ENCODE measurements at regions not wholly inside any gene's neighbourhood (a gene's known extent, or its start where the extent isn't known, plus 50 kb on each side); places are given as distances from the start of the nearest gene placed in this dataset.

- DNase-seq: no peak
These were observed 2249.1 kb downstream of the NCAM2 start for GRCh38 chr21:23247334-23247733.

GRCh38 chr21:23245255-23245654 lies 2247.0 kb downstream of the NCAM2 start:
- DNase-seq: no peak

GRCh38 chr21:23223882-23224281 lies 2225.7 kb downstream of the NCAM2 start:
- no peak for DNase-seq

- DNase-seq: no peak
These were observed 2220.5 kb downstream of the NCAM2 start for GRCh38 chr21:23218667-23219066.

- no peak for DNase-seq
These were observed 2219.4 kb downstream of the NCAM2 start for GRCh38 chr21:23217597-23217996.

- no peak for DNase-seq
These were observed 2217.1 kb downstream of the NCAM2 start for GRCh38 chr21:23215261-23215660.
